ENCODE measurements at regions not wholly inside any gene's neighbourhood (a gene's known extent, or its start where the extent isn't known, plus 50 kb on each side); places are given as distances from the start of the nearest gene placed in this dataset.
"Not testable (repeated sequence)": the region's sequence is repeated elsewhere in the genome, so short reads cannot be mapped to it uniquely, and the experiment has no call there.

- H3K36me3 ChIP-seq: no peaks in the 10 kb centered on the region
Observed at GRCh38 chr2:742221-742620, 65.0 kb upstream of the TMEM18 start.

GRCh38 chr2:741195-741496 is 63.9 kb upstream of the TMEM18 start:
- WGBS, 2 donors (ENCODE audit: low coverage in 1 of 2): 29 to 40% methylated on average over 3 of the region's 3 CpGs

More at GRCh38 chr2:742221-742620, 65.0 kb upstream of the TMEM18 start:
- Histone ChIP-seq H3K9me3 (no peaks in the 10 kb centered on the region), H3K4me1 (peaks cover 0 to 18% (median 12%) of the 10 kb centered on the region in 4 donors), H3K27ac (no peak overlapping the region), H3K27me3 (peaks cover 21% of the 10 kb centered on the region), H3K4me3 (no peak overlapping the region)
- TF ChIP-seq POLR2A (IDR thresholded peaks at IDR 0.05) (no peak), EP300 (IDR thresholded peaks at IDR 0.05; ENCODE audit: low read depth) (no peak), CTCF (IDR thresholded peaks at IDR 0.05) (no peak), POLR2AphosphoS5 (IDR thresholded peaks at IDR 0.05) (no peak)
- intact Hi-C loops (cut with DNase I; ENCODE audit: low total_unique reads) (no loop called here), in situ Hi-C loops (cut with MboI; ENCODE audit: low pct_ligation_motif_present in 1 of 4, low pct_unique_long_range_greater_than_20kb in 1 of 4, low sequenced_read_pairs in 3 of 4) (no loop called here)
- DNase-seq: no peak
- WGBS, 2 donors (ENCODE audit: low coverage in 1 of 2): 56 to 73% methylated on average over 6 to 9 of the region's 9 CpGs

GRCh38 chr2:740322-741194 is 63.4 kb upstream of the TMEM18 start:
- H3K36me3 ChIP-seq; H3K9me3 ChIP-seq; in situ Hi-C loops (cut with MboI; ENCODE audit: low pct_ligation_motif_present in 1 of 4, low pct_unique_long_range_greater_than_20kb in 1 of 4, low sequenced_read_pairs in 3 of 4); intact Hi-C loops (cut with DNase I; ENCODE audit: low total_unique reads): not testable (repeated sequence)
- H3K27me3 ChIP-seq: peaks cover 21% of the 10 kb centered on the region
- H3K4me3 ChIP-seq: peak overlapping the region; percentile 20 to 56 (median 34)
- WGBS, 2 donors (ENCODE audit: low coverage in 1 of 2): 3 to 10% methylated on average over 8 to 38 of the region's 41 CpGs
- peak overlapping the region; percentile 24 to 82 (median 56) for H3K27ac ChIP-seq
- H3K4me1 ChIP-seq: peaks cover 0 to 18% (median 12%) of the 10 kb centered on the region in 4 donors
- peak; percentile 85 for DNase-seq

More at GRCh38 chr2:741195-741496, 63.9 kb upstream of the TMEM18 start:
- intact Hi-C loops (cut with DNase I; ENCODE audit: low total_unique reads): no loop called here
- Histone ChIP-seq H3K36me3 (no peaks in the 10 kb centered on the region), H3K27me3 (peaks cover 21% of the 10 kb centered on the region), H3K9me3 (no peaks in the 10 kb centered on the region), H3K27ac (peak overlapping the region in 3 of 4 donors; percentile 50 to 82 (median 62)), H3K4me3 (peak overlapping the region in 2 of 4 donors; percentile 37 to 56), H3K4me1 (peaks cover 0 to 18% (median 12%) of the 10 kb centered on the region in 4 donors)
- DNase-seq: no peak
- TF ChIP-seq POLR2AphosphoS5 (IDR thresholded peaks at IDR 0.05) (no peak), POLR2A (IDR thresholded peaks at IDR 0.05) (no peak), CTCF (IDR thresholded peaks at IDR 0.05) (no peak), EP300 (IDR thresholded peaks at IDR 0.05; ENCODE audit: low read depth) (no peak)
- in situ Hi-C loops (cut with MboI; ENCODE audit: low pct_ligation_motif_present in 1 of 4, low pct_unique_long_range_greater_than_20kb in 1 of 4, low sequenced_read_pairs in 3 of 4): no loop called here

- H3K36me3 ChIP-seq; in situ Hi-C loops (cut with MboI; ENCODE audit: low pct_ligation_motif_present in 1 of 4, low pct_unique_long_range_greater_than_20kb in 1 of 4, low sequenced_read_pairs in 3 of 4); intact Hi-C loops (cut with DNase I; ENCODE audit: low total_unique reads); H3K9me3 ChIP-seq: not testable (repeated sequence)
- H3K27me3 ChIP-seq: peaks cover 21% of the 10 kb centered on the region
- peak; percentile 46 for DNase-seq
- H3K4me3 ChIP-seq: peak overlapping the region in 3 of 4 donors; percentile 32 to 56 (median 37)
- 0 to 10% methylated on average over 5 to 21 of the region's 23 CpGs for WGBS, 2 donors (ENCODE audit: low coverage in 1 of 2)
- H3K4me1 ChIP-seq: peaks cover 0 to 18% (median 12%) of the 10 kb centered on the region in 4 donors
- peak overlapping the region; percentile 24 to 82 (median 56) for H3K27ac ChIP-seq
Observed at GRCh38 chr2:739864-740321, 62.7 kb upstream of the TMEM18 start.

GRCh38 chr2:736939-737338 is 59.7 kb upstream of the TMEM18 start:
- Histone ChIP-seq H3K27me3 (peaks cover 8% of the 10 kb centered on the region), H3K36me3 (no peaks in the 10 kb centered on the region), H3K4me3 (no peak overlapping the region), H3K9me3 (no peaks in the 10 kb centered on the region), H3K27ac (no peak overlapping the region), H3K4me1 (peaks cover 0 to 18% (median 12%) of the 10 kb centered on the region in 4 donors)
- TF ChIP-seq EP300 (IDR thresholded peaks at IDR 0.05; ENCODE audit: low read depth) (no peak), POLR2AphosphoS5 (IDR thresholded peaks at IDR 0.05) (no peak), POLR2A (IDR thresholded peaks at IDR 0.05) (no peak), CTCF (IDR thresholded peaks at IDR 0.05) (no peak)
- in situ Hi-C loops (cut with MboI; ENCODE audit: low pct_ligation_motif_present in 1 of 4, low pct_unique_long_range_greater_than_20kb in 1 of 4, low sequenced_read_pairs in 3 of 4): no loop called here
- DNase-seq: no peak
- intact Hi-C loops (cut with DNase I; ENCODE audit: low total_unique reads): no loop called here
